CD4-positive, alpha-beta T cell treated with Interleukin-15 for 4 hours (primary cell): ENCODE measurements at regions not wholly inside any gene's neighbourhood (a gene's known extent, or its start where the extent isn't known, plus 50 kb on each side); places are given as distances from the start of the nearest gene placed in this dataset.
"Not testable (repeated sequence)": the region's sequence is repeated elsewhere in the genome, so short reads cannot be mapped to it uniquely, and the experiment has no call there.

Source experiments
- DNase-seq: peaks from one replicate; pipeline ENCODE4 v3.0.0-alpha.2; 2020; ENCODE audit warnings: low spot score

DNA sequence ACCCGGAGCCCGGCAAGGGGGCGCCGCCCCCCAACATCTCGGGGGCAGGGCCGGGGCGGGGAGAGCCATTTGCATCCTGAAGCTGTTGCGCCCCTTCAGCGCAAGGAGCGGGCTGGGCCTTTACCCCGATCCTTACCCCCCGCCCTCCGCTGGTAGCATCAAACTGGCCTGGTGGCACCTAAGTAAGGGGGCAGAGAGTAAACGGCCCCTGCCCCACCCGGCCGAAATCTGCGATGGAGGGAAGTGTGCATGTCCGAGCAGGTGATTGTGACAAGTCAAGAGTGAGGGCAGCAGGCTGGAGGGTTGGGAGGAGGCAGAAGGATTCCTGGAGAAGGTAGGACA, 101.2 kb downstream of the ESM1 start:
- DNase-seq, result no peak

DNA sequence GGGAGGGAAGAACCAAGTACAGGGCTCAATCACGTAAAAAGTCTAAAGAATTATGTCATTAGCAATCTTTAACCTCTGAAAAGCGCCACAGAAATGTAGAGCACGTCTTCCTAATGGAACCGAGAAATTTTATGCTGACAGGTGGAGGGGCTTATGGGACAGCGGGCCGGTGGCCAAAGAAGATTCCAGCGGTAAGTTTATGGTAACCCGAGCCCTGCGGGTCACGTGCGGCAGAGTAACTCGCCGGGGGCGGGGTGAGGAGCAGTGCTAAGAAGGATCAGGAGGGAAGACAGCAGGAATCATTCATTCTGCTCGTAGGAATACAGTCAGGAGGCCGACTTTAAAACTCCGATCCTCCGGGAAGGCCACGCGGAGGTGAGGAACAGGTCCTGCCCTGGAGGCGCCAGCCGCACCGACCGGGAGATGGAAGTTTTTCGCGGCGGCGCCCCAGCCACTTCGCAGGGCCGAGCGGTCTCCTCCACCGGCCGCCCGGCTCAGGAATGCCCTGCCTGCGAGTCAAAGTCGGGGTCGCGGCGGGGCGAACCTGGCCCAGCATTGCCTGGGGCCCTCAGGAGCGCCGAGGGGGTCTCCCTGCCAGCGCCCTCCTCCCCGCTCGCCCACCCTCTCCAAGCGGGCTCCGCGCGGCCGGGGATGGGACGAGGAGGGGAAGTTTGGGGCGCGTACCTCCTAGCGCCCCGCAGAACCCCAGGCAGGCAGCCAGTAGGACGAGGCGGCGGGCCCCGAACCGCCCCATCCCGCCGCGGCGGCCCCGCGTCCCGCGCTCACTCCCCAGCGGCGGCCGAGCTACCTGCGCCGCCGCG, 101.8 kb downstream of the ESM1 start:
- DNase-seq, result no peak

DNA sequence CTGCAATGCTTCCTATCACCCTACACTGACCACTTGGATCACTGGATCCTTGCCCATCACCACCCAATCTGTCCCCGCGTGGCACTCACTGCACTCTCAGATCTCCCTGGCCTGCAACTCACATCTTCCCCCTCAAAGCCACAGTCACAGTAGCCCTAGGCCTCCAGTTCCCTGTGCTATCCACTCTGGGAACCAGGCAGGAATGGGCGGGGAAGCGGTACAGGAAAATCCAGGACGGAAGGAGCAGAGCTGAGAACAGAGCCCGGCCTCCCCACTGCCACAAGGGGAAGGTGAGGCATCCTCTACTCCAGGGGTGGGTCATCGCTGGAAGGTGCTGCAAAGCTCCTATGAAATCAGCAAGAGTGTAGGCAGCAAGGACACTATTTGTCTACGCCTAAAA, 102.6 kb downstream of the ESM1 start:
- DNase-seq, result no peak

DNA sequence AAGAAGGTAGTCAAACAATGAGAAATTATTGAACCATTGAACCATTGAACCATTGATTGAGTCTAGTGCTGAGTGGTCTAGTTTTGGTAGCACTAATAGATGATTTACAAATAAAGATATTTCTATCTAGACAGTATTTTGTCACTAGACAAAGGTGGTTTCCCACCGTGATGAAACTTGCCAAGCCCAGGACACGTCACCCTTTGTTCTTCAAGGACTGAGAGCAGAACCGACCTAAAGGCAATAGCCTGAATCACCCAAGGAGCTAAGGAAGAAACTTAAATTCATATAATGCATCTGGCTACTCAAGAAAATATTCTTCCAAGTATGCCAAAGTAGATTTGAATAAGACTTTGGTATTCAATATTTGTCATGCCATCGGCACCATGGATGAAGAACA, 103.3 kb downstream of the ESM1 start:
- no peak for DNase-seq

DNA sequence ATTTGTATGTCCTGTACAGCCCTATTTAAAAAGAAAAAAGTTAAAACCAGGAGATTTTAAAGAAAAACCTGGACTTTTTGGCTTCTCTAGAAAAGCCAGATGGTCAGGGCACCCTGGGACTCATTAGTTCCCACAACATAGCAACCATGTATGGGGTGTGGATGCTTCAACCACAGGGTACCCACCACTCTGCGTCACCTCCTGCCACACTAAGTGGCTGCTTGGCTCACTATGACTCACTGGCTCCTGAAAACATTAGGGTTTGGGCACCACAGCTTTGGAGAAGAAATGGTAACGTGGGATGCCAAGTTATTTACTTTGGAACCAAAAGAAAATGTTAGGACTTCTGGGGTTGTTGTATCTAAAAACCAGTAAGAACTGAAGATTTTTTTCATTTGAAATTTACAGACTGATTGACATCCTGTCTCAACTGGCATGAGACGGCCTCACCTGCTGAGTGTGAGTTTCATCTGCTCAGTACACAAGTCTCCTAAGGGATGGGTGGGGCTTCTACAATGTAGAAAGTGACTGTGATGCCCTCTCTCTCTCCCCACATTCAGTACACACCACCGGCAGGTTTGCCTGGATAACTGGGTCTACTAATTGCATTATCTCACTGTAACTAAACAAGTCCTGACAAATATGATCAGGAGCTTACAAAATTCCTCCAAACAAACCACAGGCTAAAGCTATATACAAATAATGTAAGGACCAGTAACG, 103.9 kb downstream of the ESM1 start:
- DNase-seq, result peak; percentile 25

DNA sequence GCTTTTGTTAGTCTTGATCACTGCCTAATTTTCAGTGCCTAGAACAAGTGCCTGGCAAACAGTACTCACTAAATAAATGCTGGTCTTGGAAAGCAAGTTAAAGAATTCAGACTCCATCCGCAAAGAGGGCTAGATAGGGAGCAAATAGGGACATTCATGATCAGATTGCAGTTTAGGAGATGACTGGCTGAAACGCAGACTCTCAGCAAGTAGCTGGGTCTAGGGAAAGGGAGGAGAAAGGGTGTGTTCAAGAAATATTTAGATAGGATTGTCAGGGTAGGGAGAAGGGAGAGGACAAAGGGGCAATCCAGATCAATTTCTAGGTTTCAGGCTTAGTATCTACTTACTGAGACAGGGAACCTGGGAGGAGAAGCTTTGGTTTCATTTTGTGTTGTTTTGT, 108.4 kb downstream of the ESM1 start:
- no peak for DNase-seq

DNA sequence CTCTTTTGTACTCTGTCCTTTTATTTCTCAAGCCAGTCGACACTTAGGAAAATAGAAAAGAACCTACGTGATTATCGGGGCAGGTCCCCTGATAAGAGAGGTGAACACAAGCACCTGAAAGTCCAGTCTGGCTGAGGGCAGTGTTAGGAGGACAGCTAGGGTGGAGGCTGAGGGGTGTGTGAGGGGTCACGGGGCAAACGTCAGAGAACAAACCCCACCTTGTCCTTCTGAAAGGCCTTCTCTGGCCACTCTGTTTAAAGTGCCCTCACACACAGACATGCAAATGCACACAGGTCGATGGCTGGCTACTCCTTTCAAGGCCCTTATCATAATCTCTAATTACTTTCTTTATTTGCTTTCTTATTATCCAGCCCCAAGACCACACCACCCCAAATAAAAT, 108.8 kb downstream of the ESM1 start:
- no peak for DNase-seq

DNA sequence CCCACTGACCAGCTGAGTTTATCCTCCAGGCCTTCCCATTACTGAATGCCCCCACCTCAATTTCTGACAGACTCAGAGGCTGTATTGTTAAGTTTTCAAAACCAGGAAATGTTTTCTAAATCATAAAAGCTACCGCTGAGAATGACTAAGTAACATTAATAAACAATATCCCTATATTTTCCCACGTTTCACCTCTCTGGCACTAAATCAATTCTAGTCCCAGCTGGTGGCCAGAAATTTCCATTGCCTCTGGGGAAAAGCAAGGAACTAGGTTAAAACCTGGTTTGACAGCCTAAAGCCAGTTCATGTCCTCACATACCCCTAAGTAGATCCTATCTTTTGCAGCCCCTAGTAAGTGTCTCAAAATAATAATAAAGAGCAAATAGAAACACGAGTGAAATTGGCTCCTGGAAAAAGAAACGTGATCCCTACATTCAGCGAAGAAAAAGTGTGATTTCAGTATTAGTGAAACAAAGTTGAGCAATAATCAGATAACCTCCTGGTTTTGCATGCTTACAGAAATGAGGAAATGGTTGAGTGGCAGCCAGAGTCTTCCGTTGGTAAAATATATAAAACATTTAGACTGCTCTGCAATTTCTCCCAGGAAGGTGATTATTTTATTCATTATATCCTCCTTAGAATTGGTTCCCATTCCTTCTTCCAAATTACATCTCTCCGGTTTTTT, 110.9 kb downstream of the ESM1 start:
- no peak for DNase-seq

DNA sequence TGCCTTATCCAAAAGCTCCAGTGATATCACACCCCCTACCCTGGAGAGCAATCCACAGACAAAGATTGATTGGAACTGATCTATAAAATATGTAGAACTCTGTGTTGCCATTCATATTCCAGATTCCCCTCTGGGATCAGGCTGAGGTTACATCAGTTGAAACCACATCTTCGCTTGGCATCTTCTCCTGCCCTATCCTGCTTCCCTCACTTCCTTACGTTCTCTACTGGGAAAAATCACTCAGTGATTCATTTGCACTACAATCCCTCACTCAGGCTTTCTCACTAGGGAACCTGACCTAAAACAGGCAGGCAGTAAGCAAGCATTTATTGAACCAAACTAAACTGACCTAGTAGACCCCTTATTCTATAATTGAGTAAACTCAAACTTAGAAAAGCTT, 111.7 kb downstream of the ESM1 start:
- DNase-seq, result no peak

DNA sequence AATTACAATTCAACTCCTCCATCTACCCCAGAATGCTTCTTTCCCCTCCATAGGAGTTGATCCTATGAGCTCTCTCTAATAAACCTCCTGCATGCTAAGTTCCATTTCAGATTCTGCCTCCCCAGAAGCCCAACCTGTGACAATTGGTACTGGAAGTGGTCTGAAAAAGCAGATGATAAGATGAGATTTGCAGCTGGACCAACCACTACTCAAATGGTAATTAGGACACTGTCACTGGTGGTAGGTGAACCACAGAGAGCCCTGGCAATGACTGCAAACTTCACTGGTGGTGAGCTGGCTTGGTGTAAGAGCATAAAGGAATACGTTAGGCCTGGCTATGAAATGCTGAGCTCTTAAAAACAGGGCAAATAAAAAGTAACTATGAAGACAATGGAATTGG, 112.6 kb downstream of the ESM1 start:
- no peak for DNase-seq

DNA sequence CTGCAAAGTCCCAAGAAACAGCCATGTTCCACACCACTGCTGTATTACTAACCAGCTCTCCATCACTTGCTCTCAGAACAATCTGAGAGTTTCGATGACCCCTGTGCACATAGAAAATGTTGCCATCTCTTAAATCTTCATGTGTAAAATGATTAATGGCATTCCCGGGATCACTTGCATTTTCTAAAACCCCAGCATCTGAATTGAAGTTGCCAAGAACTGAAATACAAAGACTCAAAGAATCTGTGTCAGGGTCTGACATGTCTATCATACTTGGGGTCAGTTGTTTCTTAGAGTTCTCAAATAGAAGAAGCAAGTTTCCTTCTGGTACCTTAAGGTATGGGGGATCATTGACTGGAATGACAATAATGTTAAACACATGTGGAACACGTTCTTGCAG, 115.1 kb downstream of the ESM1 start:
- DNase-seq, result no peak

DNA sequence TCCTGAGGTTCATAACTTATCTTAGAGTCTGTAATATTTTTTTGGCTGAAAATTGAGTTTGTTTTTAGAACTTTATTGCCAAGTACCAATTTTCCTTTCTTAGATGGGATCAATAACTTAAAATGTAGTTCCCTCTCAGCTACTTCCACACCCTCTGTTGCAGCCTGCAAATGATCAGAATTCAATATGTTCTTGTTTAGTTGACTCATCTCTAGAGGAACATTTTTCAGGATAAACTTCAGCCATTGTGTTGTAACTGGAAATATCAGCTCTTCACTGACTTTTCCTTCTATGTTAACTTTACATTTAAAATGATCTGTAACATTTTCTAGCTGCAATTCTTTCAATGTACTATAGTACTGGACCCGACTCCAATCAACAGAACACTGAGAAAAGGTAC, 115.7 kb downstream of the ESM1 start:
- DNase-seq, result no peak

DNA sequence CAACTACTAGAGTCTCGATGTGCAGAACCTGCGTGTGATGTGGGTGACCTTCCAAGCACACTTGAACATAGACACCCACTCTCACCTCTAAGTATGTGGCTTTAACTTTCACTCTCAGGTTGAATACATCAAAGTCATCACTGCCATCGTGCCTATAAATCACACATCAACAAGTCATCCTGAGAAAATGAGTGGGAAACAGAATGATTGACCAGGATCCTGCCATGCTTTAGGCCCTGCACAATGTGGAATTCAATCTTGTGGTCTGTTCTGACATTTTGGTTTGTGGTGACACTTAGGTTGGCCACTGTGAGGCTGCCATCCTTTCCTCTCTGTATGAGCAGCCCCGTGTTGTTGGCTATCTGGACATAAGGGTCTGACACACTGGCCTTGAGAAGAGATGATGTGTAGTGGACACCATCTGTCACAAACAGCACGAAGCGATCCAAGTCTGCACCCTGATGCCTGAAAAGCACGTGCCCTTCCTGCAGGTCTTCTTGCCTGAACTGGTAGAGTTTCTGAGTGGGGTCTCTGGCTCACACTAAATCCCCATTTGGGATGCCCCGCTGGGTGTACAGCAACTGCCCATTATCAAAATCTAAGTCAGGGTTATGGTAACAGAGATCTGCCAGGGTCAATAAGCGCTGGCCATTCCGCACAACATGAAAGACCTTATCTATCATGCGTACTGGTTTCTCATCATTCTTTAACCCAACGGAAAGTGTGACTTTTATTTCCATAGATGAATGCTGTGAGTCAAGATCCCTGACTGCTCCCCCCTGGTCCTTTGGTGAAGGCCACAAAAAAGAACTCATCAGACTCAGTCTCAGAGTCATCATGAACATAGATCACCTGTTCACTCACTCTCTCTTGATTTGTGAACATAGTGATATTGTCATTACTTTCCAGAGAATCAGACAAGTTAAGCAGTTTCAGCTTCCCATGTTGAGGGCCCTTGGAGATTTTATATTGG, 116.6 kb downstream of the ESM1 start:
- no peak for DNase-seq

DNA sequence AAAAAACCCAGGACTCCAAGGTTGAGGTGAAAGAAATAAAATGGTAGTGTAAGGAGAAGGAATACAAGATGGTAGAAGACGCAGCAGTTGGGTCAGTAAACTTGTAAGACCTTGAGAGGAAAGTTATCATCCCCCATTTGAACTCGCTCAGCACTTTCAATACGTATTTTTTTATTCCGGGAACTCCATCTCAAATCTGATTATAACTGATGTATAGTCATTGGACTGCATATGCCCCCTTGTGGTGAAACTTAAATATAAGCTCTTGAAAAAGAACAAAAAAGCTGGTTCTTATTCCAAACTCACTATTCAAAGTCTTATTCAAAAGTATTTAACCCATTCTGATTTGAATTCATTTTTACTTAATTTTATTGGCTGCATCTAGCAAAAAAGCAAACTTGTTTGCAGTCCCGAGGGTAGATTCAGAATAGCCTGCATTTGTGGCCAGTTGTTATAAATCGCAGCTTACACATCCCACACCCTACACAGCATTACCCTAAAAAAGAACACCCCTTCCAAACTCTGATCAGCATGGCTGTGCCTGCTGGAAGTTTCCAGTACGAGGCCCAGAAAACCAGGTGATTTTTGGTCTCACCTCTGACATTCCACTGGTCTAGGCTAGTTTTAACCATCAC, 118.0 kb downstream of the ESM1 start:
- DNase-seq, result peak; percentile 61

DNA sequence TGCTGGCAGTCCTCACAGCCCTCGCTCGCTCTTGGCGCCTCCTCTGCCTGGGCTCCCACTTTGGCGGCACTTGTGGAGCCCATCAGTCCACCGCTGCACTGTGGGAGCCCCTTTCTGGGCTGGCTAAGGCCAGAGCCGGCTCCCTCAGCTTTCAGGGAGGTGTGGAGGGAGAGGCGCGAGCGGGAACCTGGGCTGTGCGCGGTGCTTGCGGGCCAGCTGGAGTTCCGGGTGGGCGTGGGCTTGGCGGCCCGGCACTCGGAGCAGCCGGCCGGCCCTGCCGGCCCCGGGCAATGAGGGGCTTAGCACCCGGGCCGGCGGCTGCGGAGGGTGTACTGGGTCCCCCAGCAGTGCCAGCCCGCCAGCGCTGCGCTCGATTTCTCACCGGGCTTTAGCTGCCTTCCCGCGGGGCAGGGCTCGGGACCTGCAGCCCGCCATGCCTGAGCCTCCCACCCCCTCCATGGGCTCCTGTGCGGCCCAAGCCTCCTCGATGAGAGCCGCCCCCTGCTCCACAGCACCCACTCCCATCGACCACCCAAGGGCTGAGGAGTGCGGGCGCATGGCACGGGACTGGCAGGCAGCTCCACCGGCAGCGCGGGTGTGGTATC, 120.4 kb downstream of the ESM1 start:
- DNase-seq, result not testable (repeated sequence)

DNA sequence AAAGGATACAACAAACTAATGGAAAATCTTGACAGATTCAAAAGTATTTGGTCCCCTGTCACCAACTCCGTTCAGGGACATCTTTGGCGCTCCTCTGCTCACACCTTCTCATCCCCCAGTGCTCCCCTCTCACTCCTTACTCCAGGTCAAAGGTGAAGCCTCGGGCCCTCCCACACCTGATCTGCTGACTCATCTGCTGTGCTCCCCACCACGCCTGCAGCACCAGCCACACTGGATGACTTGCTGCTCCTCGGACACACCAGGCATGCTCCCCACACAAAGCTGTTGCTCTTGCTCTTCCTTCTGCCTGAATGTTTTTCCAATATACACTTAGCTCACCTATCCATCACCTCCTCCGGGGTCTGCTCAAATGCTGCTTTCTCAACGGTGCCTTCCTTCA, 123.4 kb downstream of the ESM1 start:
- no peak for DNase-seq

DNA sequence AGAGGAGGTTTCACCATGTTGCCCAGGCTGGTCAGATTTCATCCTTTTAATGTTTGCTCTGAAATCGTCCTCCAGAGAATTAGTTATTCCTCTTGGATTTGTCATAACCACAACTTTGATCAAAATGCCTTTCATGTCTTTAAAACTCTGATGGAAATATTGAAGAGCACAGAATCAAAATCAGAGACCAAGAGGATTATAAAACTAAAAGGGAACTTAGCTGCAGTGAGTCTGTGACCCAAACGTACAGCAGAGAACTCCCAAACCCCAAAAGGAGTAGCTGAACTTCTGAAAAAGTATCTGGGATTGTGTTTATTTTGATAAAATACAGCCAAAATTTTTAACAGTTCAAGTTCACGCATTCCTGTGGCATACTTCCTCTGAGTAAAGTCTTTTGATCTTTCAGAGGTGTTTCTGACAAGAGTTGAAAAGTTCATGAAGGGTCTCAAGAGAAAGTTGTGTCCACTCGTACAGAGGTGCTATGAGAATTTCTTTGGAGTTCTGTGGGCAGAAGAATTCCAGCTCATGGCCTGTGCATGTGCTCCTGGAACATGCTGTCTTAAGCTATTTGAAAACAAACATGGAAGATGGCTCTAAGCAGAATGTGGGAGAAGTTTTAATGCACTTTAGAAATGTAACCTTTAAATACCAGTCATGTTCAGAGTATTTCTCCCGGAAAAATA, 124.0 kb downstream of the ESM1 start:
- no peak for DNase-seq

DNA sequence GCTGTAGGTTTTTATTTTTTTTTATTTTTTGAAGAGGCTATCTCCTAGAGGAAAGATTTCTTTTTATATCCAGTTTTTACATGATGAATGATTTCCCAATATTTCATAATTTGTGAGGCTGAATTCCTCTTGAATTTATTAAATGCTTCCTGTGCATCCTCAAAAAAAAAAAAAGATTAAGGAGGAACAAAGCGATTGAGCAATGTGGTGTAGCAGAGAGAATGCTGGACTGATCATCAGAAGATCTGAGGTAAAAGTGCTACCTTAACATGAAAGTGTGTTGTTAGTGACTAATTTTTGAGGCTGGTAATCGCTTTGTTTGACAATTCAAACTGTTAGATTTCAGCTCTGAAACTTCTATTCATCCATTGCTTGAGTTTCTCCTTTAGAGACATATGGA, 125.1 kb downstream of the ESM1 start:
- DNase-seq, result no peak

DNA sequence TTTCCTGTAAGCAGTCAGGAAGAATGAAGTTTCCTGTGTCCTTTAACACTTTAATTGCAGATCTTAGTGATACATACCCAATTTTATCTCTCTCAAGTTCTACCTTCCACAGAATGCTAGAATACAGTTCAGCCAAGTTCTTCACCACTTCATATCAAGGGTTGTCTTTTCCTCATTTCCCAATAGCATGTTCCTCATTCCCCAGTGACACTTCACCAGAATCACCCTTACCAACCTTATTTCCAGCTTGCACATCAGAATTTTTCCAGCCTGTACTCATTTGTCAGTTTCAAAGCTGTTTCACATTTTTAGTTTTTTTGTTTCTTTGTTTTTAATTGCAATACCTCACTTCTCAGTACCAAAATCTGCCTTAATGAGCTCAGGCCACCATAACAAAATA, 126.1 kb downstream of the ESM1 start:
- DNase-seq, result no peak

DNA sequence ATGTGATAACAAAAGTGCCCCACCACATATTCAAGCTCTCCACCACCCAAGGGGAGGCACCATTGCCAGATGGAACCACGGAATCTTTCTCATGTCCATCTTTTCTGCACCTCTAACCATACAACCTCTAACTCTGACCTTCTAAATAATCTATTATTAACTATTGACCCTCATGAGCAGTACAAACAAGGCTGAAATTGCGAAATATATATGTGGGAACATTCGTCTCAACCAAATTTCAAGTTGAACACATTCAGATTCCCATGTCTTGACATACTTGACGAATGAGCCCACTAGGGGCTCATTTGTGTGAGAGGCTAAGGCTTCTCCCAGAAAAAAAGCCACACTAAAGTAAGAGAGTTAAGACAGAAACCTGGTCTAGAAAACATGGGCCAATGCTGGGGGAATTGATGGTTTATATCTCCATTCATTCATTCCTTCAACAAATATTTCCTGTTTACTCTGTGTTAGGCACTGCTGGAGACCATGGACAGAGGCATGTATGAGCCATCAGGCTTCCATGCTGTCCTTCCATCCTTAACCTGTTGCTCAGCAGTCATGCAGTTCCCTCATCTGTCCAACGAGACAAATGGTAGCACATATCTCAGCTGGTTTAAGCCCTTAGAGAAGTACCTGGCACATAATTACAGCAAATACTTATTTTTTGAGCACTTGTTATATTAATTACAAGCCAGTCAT, 130.4 kb downstream of the ESM1 start:
- DNase-seq, result no peak
